T-helper 17 cell (primary cell): ENCODE measurements at regions not wholly inside any gene's neighbourhood (a gene's known extent, or its start where the extent isn't known, plus 50 kb on each side); places are given as distances from the start of the nearest gene placed in this dataset.
A peak's percentile ranks its signal among the peaks of the same experiment; 100 is the strongest.

Experiments used
- ATAC-seq: fragments of 150-1000 bp; cut with Tn5 transposase; 2 replicates; pipeline ENCODE4 v1.10.0; 2021; ENCODE audit warnings: mild to moderate bottlenecking, moderate library complexity
- DNase-seq, 3 donors: peaks; one replicate each; pipeline versions ENCODE4 v3.0.0 to v3.0.0-alpha.2; 2020 to 2021
- H3K9me3 ChIP-seq: one replicate; pipeline ENCODE4 v1.7.0; 2013; ENCODE audit warnings: low read length, mild to moderate bottlenecking; ENCODE audit not compliant: control insufficient read depth, poor library complexity, severe bottlenecking
- H3K27ac Mint-ChIP-seq: one replicate; pipeline ENCODE4 v1.8.0; 2022; ENCODE audit warnings: mild to moderate bottlenecking, moderate library complexity, mixed read lengths
- H3K27me3 Mint-ChIP-seq: one replicate; pipeline ENCODE4 v1.8.0; 2022; ENCODE audit warnings: mixed read lengths
- H3K36me3 Mint-ChIP-seq: one replicate; pipeline ENCODE4 v1.8.0; 2022; ENCODE audit warnings: low read depth, mixed read lengths
- H3K4me1 Mint-ChIP-seq: one replicate; pipeline ENCODE4 v1.8.0; 2022; ENCODE audit warnings: mild to moderate bottlenecking, mixed read lengths
- H3K4me3 Mint-ChIP-seq: one replicate; pipeline ENCODE4 v1.8.0; 2022; ENCODE audit warnings: mild to moderate bottlenecking, moderate library complexity, mixed read lengths

- Mint-ChIP-seq H3K36me3 (peaks cover 7% of the 10 kb centered on the region), H3K27ac (no peak overlapping the region), H3K27me3 (peaks cover 47% of the 10 kb centered on the region), H3K4me3 (peak overlapping the region; percentile 95), H3K4me1 (peaks cover 14% of the 10 kb centered on the region)
- H3K9me3 ChIP-seq: no peaks in the 10 kb centered on the region
- no peak for DNase-seq
- no peak for ATAC-seq
Measured at GRCh38 chr9:88077071-88077617, 61.1 kb downstream of the SPATA31C2 start.

GRCh38 chr9:88076286-88077070, 61.8 kb downstream of the SPATA31C2 start:
- no peaks in the 10 kb centered on the region for H3K9me3 ChIP-seq
- Mint-ChIP-seq H3K4me1 (peaks cover 14% of the 10 kb centered on the region), H3K27me3 (peaks cover 54% of the 10 kb centered on the region), H3K4me3 (peak overlapping the region; percentile 95), H3K36me3 (peaks cover 7% of the 10 kb centered on the region), H3K27ac (no peak overlapping the region)
- ATAC-seq (peak; percentile 75), DNase-seq (peak in 1 of 3 donors; percentile 11)

DNA sequence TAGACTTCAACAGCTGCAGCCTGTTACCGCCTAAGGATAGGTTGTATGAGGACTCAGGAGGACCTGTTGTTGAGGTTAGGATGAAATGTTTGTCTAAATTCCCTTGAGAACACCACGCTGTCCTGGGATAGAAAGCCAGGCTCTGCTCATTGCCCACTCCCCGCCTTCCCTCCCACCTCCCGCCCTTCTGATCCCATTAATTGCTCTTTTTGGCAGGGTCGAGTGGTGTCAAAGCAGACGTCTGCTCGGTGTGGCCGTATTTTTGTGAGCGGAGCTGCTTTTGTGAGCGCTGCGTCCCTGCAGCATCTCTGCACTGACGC, 62.3 kb downstream of the SPATA31C2 start:
- Mint-ChIP-seq H3K27ac (no peak overlapping the region), H3K27me3 (peaks cover 58% of the 10 kb centered on the region), H3K4me1 (peaks cover 14% of the 10 kb centered on the region), H3K36me3 (peaks cover 7% of the 10 kb centered on the region), H3K4me3 (peak overlapping the region; percentile 95)
- ATAC-seq (no peak), DNase-seq (no peak)
- H3K9me3 ChIP-seq: no peaks in the 10 kb centered on the region

- Mint-ChIP-seq H3K36me3 (peaks cover 7% of the 10 kb centered on the region), H3K4me3 (peak overlapping the region; percentile 95), H3K27ac (no peak overlapping the region), H3K4me1 (peaks cover 14% of the 10 kb centered on the region), H3K27me3 (peaks cover 61% of the 10 kb centered on the region)
- no peaks in the 10 kb centered on the region for H3K9me3 ChIP-seq
- ATAC-seq (no peak), DNase-seq (no peak)
Measured at GRCh38 chr9:88075506-88075905, 62.8 kb downstream of the SPATA31C2 start.

DNA sequence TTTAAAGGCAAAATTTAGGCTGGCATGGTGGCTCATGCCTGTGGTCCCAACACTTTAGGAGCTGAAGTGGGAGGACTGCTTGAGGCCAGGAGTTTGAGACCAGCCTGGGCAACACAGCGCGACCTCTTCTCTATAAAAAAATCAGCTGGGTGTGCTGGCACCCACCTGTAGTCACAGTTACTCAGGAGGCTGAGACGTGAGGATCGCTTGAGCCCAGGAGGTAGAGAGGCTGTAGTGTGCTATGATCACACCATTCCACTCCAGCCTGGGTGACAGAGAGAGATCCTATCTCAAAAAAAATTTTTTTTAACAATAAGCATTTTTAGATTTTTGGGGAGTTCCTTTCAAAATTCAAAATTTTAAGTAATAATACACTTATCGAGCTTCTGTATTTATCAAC, 63.3 kb downstream of the SPATA31C2 start:
- Mint-ChIP-seq H3K27ac (no peak overlapping the region), H3K4me1 (peaks cover 14% of the 10 kb centered on the region), H3K4me3 (no peak overlapping the region), H3K27me3 (peaks cover 64% of the 10 kb centered on the region), H3K36me3 (peaks cover 7% of the 10 kb centered on the region)
- ATAC-seq: no peak
- H3K9me3 ChIP-seq: no peaks in the 10 kb centered on the region
- DNase-seq: no peak

GRCh38 chr9:88072831-88073375, 65.4 kb downstream of the SPATA31C2 start:
- no peak for DNase-seq
- Mint-ChIP-seq H3K4me3 (no peak overlapping the region), H3K27me3 (peaks cover 70% of the 10 kb centered on the region), H3K27ac (no peak overlapping the region), H3K36me3 (peaks cover 7% of the 10 kb centered on the region), H3K4me1 (peaks cover 14% of the 10 kb centered on the region)
- H3K9me3 ChIP-seq: no peaks in the 10 kb centered on the region
- no peak for ATAC-seq

DNA sequence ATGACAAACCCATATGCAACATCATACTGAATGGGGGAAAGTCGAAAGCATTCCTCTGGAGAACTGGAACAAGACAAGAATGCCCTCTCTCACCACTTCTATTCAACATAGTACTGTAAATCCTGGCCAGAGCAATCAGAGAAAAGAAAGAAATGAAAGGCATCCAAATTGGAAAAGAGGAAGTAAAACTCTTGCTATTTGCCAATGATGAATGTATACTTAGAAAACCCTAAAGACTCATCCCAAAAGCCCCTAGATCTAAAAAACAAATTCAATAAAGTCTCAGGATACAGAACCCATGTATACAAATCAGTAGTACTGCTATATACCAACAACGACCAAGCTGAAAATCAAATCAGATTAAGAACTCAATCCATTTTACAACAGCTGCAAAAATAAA, 66.9 kb downstream of the SPATA31C2 start:
- ATAC-seq (no peak), DNase-seq (no peak)
- H3K36me3 Mint-ChIP-seq: peaks cover 2% of the 10 kb centered on the region
- no peak overlapping the region for H3K4me3 Mint-ChIP-seq
- H3K9me3 ChIP-seq: no peaks in the 10 kb centered on the region
- no peak overlapping the region for H3K27ac Mint-ChIP-seq
- peaks cover 8% of the 10 kb centered on the region for H3K4me1 Mint-ChIP-seq
- H3K27me3 Mint-ChIP-seq: peaks cover 73% of the 10 kb centered on the region

GRCh38 chr9:88065619-88066018, 72.7 kb downstream of the SPATA31C2 start:
- no peaks in the 10 kb centered on the region for H3K9me3 ChIP-seq
- Mint-ChIP-seq H3K4me3 (no peak overlapping the region), H3K27me3 (peaks cover 39% of the 10 kb centered on the region), H3K27ac (no peak overlapping the region), H3K36me3 (no peaks in the 10 kb centered on the region), H3K4me1 (peaks cover 3% of the 10 kb centered on the region)
- no peak for DNase-seq
- ATAC-seq: no peak

- Mint-ChIP-seq H3K36me3 (no peaks in the 10 kb centered on the region), H3K4me3 (no peak overlapping the region), H3K27ac (no peak overlapping the region), H3K4me1 (peaks cover 3% of the 10 kb centered on the region), H3K27me3 (peaks cover 28% of the 10 kb centered on the region)
- no peaks in the 10 kb centered on the region for H3K9me3 ChIP-seq
- ATAC-seq (no peak), DNase-seq (no peak)
Measured at GRCh38 chr9:88064554-88064953, 73.7 kb downstream of the SPATA31C2 start.

GRCh38 chr9:88060746-88061145, 77.5 kb downstream of the SPATA31C2 start:
- no peaks in the 10 kb centered on the region for H3K36me3 Mint-ChIP-seq
- peaks cover 10% of the 10 kb centered on the region for H3K27me3 Mint-ChIP-seq
- H3K9me3 ChIP-seq: no peaks in the 10 kb centered on the region
- no peak overlapping the region for H3K27ac Mint-ChIP-seq
- ATAC-seq (no peak), DNase-seq (no peak)
- no peak overlapping the region for H3K4me3 Mint-ChIP-seq
- peaks cover 3% of the 10 kb centered on the region for H3K4me1 Mint-ChIP-seq

- no peaks in the 10 kb centered on the region for H3K9me3 ChIP-seq
- Mint-ChIP-seq H3K4me3 (no peak overlapping the region), H3K27me3 (peaks cover 6% of the 10 kb centered on the region), H3K36me3 (no peaks in the 10 kb centered on the region), H3K27ac (no peak overlapping the region), H3K4me1 (no peaks in the 10 kb centered on the region)
- no peak for DNase-seq
- ATAC-seq: no peak
Measured at GRCh38 chr9:88059469-88059868, 78.8 kb downstream of the SPATA31C2 start.

- no peak overlapping the region for H3K4me3 Mint-ChIP-seq
- no peaks in the 10 kb centered on the region for H3K36me3 Mint-ChIP-seq
- DNase-seq (no peak), ATAC-seq (no peak)
- H3K27me3 Mint-ChIP-seq: peaks cover 7% of the 10 kb centered on the region
- H3K4me1 Mint-ChIP-seq: no peaks in the 10 kb centered on the region
- H3K27ac Mint-ChIP-seq: no peak overlapping the region
- H3K9me3 ChIP-seq: no peaks in the 10 kb centered on the region
Measured at GRCh38 chr9:88056876-88057275, 81.4 kb downstream of the SPATA31C2 start.

GRCh38 chr9:88053856-88054501, 79.6 kb upstream of the CDK20 start:
- no peak overlapping the region for H3K27ac Mint-ChIP-seq
- H3K36me3 Mint-ChIP-seq: no peaks in the 10 kb centered on the region
- H3K9me3 ChIP-seq: no peaks in the 10 kb centered on the region
- ATAC-seq: no peak
- H3K4me3 Mint-ChIP-seq: no peak overlapping the region
- no peak for DNase-seq
- peaks cover 7% of the 10 kb centered on the region for H3K27me3 Mint-ChIP-seq
- peaks cover 3% of the 10 kb centered on the region for H3K4me1 Mint-ChIP-seq
